ENCODE measurements at regions not wholly inside any gene's neighbourhood (a gene's known extent, or its start where the extent isn't known, plus 50 kb on each side); places are given as distances from the start of the nearest gene placed in this dataset.

DNA sequence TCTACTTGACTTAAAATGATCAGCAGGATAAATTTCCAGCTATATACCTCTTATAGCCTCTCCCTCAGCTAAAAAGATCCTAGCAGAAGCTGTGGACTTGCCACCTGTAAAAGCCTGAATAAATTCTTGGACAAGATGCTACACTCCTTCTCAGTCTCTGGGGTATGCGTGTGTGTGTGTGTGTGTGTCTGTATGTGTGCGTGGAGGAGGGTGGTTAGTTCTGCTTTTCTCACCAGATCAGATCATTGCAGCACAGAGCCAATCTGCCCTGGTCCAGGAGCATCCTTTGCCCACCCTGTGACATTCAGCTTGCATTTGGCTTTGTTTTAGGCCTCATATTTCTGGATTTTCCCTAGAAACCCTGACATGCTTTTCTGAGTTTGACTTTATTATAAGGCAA, 438.3 kb downstream of the RFC3 start:
- no peaks in the 10 kb centered on the region for H3K4me1 ChIP-seq
- intact Hi-C loops (cut with DNase I): no loop called here
- WGBS, 2 donors: 77 to 83% methylated on average over 2 of the region's 2 CpGs
- no peak for DNase-seq
- no peaks in the 10 kb centered on the region for H3K9me3 ChIP-seq
- no peaks in the 10 kb centered on the region for H3K36me3 ChIP-seq
- H3K27ac ChIP-seq: no peak overlapping the region
- no peak overlapping the region for H3K4me3 ChIP-seq (replicated peaks in 1 of 3)
- TF ChIP-seq, protein P1, sequence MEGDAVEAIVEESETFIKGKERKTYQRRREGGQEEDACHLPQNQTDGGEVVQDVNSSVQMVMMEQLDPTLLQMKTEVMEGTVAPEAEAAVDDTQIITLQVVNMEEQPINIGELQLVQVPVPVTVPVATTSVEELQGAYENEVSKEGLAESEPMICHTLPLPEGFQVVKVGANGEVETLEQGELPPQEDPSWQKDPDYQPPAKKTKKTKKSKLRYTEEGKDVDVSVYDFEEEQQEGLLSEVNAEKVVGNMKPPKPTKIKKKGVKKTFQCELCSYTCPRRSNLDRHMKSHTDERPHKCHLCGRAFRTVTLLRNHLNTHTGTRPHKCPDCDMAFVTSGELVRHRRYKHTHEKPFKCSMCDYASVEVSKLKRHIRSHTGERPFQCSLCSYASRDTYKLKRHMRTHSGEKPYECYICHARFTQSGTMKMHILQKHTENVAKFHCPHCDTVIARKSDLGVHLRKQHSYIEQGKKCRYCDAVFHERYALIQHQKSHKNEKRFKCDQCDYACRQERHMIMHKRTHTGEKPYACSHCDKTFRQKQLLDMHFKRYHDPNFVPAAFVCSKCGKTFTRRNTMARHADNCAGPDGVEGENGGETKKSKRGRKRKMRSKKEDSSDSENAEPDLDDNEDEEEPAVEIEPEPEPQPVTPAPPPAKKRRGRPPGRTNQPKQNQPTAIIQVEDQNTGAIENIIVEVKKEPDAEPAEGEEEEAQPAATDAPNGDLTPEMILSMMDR (IDR thresholded peaks at IDR 0.05): no peak
- no peak for TF ChIP-seq POLR2A (IDR thresholded peaks at IDR 0.05)
- H3K27me3 ChIP-seq: no peaks in the 10 kb centered on the region

DNA sequence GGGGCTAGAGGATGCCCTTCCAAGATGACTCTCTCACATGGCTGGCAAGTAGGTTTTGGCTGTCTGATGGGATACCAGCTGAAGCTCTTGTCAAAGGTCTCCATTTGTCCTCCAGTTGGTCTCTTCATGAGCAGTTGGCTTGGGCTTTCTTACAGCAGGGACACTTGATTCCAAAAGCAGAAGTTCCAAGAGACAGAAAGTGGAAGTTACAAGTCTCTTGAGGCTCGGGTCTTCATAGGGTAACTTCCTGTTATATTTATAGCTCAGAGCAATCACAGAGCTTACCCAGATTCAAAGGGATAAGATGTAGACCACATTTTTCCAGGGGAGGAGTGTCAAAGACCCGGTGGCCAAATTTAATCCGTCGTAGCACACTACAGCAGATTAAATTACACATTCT, 440.0 kb downstream of the RFC3 start:
- H3K9me3 ChIP-seq: no peaks in the 10 kb centered on the region
- no peak overlapping the region for H3K27ac ChIP-seq
- H3K27me3 ChIP-seq: no peaks in the 10 kb centered on the region
- DNase-seq: no peak
- TF ChIP-seq, protein P1 (IDR thresholded peaks at IDR 0.05): no peak
- TF ChIP-seq POLR2A (IDR thresholded peaks at IDR 0.05): no peak
- no peak overlapping the region for H3K4me3 ChIP-seq (replicated peaks in 1 of 3)
- 64 to 69% methylated on average over 4 of the region's 4 CpGs for WGBS, 2 donors
- no peaks in the 10 kb centered on the region for H3K4me1 ChIP-seq
- intact Hi-C loops (cut with DNase I): no loop called here
- H3K36me3 ChIP-seq: no peaks in the 10 kb centered on the region

DNA sequence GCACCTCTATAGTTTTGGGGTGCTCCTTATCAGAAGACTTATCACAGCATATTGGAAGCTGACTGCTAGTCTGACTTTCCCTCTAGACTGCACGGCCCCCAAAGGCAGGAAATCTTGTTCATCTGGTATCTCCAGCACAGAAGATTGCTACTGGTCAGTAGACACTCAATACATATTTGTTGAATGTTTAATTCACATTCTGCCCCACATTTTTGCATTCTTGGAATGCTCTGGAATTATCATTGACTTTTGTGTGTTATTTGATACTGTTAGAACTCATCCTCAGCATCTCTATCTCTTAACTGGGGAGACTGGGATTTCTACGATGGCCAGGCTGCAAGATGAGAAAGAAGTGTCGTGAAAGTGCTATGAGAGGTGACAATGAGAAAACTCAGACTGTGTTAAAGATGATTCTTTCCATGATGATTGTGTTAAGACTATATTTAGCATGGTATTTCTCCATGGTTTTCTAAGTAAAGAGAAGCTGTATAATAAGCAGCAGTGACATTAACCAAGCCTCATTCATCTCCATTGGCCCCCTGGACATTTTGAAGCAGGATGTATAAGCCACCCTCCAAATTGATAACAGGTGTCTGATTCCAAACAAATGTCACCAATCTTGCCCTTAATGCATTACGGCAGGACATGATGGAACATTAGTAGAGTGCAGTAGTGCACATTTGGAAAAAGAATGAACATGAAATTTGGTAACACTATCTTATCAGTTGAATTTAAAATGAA, 440.9 kb downstream of the RFC3 start:
- no peak for DNase-seq
- H3K27ac ChIP-seq: no peak overlapping the region
- intact Hi-C loops (cut with DNase I): no loop called here
- no peaks in the 10 kb centered on the region for H3K27me3 ChIP-seq
- WGBS, 2 donors: 79 to 80% methylated on average over 4 of the region's 4 CpGs
- TF ChIP-seq, protein P1 (IDR thresholded peaks at IDR 0.05): no peak
- no peak for TF ChIP-seq POLR2A (IDR thresholded peaks at IDR 0.05)
- no peak overlapping the region for H3K4me3 ChIP-seq (replicated peaks in 1 of 3)
- H3K36me3 ChIP-seq: no peaks in the 10 kb centered on the region
- no peaks in the 10 kb centered on the region for H3K9me3 ChIP-seq
- no peaks in the 10 kb centered on the region for H3K4me1 ChIP-seq

DNA sequence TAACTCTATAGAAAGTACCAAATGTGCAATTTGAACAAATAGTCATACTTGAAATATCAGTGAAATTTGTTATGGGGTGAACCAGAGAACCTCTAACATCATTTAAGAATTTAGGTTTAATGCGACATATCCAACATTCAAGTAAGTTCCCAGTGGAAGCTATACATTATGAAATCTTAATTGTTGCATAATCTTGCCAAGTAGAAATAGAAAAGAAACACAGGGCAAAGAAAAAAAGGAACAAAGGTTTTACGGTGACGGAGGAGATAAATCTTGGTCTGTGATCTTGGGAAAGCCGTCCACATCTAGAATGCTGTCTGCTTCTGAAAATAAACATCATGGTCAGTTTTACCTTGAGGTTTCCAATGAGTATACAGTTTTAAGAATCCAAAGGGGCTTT, 445.7 kb downstream of the RFC3 start:
- no peaks in the 10 kb centered on the region for H3K9me3 ChIP-seq
- H3K27ac ChIP-seq: no peak overlapping the region
- no peaks in the 10 kb centered on the region for H3K27me3 ChIP-seq
- DNase-seq: no peak
- intact Hi-C loops (cut with DNase I): no loop called here
- WGBS, 2 donors: 88 to 92% methylated on average over 4 of the region's 4 CpGs
- no peak overlapping the region for H3K4me3 ChIP-seq (replicated peaks in 1 of 3)
- TF ChIP-seq, protein P1 (IDR thresholded peaks at IDR 0.05): no peak
- no peak for TF ChIP-seq POLR2A (IDR thresholded peaks at IDR 0.05)
- no peaks in the 10 kb centered on the region for H3K4me1 ChIP-seq
- H3K36me3 ChIP-seq: no peaks in the 10 kb centered on the region

DNA sequence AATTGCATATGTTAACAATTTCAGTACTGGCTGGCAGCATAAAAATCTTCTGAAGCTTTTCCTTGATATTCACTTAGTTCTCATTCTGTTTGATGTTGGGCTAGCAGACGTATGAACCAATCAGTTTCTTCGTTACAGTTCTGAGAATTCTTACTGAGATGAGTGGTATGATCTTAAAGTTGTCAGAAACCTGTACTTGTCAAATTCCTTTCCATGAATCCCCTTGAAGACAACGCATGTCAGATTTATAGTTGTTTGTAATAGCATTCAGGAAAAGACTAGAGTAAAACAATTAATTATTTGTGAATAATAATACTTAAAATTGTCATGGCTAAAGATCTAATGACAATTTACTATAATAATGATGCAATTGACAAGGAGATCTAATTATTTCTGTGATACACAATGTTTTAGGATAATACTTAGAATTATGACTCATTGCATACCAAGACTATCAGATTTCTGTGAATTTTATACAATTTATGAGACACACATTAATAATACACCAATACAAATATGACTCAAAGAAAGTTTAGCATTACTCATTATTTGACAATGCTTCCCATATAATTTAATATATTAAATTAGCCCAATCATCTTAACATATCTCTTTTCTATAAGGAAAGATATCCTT, 447.2 kb downstream of the RFC3 start:
- H3K9me3 ChIP-seq: no peaks in the 10 kb centered on the region
- no peak overlapping the region for H3K4me3 ChIP-seq (replicated peaks in 1 of 3)
- H3K36me3 ChIP-seq: no peaks in the 10 kb centered on the region
- no peaks in the 10 kb centered on the region for H3K4me1 ChIP-seq
- TF ChIP-seq, protein P1 (IDR thresholded peaks at IDR 0.05): no peak
- no peak for TF ChIP-seq POLR2A (IDR thresholded peaks at IDR 0.05)
- WGBS, 2 donors: 95 to 96% methylated on average over 3 of the region's 3 CpGs
- DNase-seq: no peak
- H3K27me3 ChIP-seq: no peaks in the 10 kb centered on the region
- no peak overlapping the region for H3K27ac ChIP-seq
- intact Hi-C loops (cut with DNase I): no loop called here

Measured in thyroid gland (tissue), 4 donors.